ENCODE measurements at regions not wholly inside any gene's neighbourhood (a gene's known extent, or its start where the extent isn't known, plus 50 kb on each side); places are given as distances from the start of the nearest gene placed in this dataset.

DNA sequence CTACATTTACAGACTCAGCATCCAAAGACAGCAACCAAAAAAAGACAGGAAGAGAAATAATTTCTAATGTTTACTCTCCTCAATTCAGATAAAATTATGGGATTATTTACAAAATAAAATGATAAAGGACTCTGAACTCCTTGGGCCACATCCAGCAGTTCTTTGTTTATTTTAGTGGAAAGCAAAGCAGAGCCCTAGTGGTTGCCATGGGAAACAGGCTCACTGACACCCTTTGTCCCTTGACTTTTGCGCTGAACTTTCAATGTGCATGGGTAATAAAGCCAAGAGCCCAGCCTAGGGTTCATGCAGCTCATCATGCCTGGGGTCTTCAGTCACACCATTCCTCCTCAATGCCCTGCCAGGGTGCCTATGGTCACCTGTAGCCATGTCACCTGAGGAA lies 442.6 kb upstream of the IGFBP3 start:
- TF ChIP-seq, protein P1, sequence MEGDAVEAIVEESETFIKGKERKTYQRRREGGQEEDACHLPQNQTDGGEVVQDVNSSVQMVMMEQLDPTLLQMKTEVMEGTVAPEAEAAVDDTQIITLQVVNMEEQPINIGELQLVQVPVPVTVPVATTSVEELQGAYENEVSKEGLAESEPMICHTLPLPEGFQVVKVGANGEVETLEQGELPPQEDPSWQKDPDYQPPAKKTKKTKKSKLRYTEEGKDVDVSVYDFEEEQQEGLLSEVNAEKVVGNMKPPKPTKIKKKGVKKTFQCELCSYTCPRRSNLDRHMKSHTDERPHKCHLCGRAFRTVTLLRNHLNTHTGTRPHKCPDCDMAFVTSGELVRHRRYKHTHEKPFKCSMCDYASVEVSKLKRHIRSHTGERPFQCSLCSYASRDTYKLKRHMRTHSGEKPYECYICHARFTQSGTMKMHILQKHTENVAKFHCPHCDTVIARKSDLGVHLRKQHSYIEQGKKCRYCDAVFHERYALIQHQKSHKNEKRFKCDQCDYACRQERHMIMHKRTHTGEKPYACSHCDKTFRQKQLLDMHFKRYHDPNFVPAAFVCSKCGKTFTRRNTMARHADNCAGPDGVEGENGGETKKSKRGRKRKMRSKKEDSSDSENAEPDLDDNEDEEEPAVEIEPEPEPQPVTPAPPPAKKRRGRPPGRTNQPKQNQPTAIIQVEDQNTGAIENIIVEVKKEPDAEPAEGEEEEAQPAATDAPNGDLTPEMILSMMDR (IDR thresholded peaks at IDR 0.05; ENCODE audit: insufficient read depth, missing control alignments): no peak
- DNase-seq (ENCODE audit: insufficient read length, low spot score) (no peak), FAIRE-seq (no peak)

- TF ChIP-seq, protein P1 (IDR thresholded peaks at IDR 0.05; ENCODE audit: insufficient read depth, missing control alignments): no peak
- DNase-seq (ENCODE audit: insufficient read length, low spot score) (no peak), FAIRE-seq (no peak)
Observed at GRCh38 chr7:46360811-46361210, 439.7 kb upstream of the IGFBP3 start.

DNA sequence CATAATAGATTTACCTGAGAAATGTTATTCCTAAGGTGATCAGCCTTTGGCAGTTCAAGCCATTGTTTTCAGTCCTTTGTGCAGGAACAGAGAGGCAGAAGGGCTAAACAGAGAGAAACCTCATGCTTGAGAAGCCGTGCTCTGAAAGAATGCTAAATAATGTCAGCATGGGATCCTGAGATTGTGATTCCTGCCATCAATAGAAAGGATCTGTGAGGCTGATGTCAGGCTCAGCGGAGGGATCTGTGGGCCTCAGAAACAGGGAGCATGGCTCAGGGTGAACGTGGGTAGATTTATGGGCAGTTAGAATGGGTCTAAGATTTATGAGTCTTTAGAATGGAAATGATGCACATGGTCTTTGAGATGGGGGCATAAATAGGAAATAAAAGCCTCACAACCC lies 439.2 kb upstream of the IGFBP3 start:
- TF ChIP-seq, protein P1 (IDR thresholded peaks at IDR 0.05; ENCODE audit: insufficient read depth, missing control alignments): no peak
- no peak for FAIRE-seq

GRCh38 chr7:46357851-46358250 lies 436.8 kb upstream of the IGFBP3 start:
- DNase-seq (ENCODE audit: insufficient read length, low spot score) (no peak), FAIRE-seq (no peak)
- TF ChIP-seq, protein P1 (IDR thresholded peaks at IDR 0.05; ENCODE audit: insufficient read depth, missing control alignments): no peak

More for the DNA sequence above, 439.2 kb upstream of the IGFBP3 start:
- no peak for DNase-seq (ENCODE audit: insufficient read length, low spot score)

DNA sequence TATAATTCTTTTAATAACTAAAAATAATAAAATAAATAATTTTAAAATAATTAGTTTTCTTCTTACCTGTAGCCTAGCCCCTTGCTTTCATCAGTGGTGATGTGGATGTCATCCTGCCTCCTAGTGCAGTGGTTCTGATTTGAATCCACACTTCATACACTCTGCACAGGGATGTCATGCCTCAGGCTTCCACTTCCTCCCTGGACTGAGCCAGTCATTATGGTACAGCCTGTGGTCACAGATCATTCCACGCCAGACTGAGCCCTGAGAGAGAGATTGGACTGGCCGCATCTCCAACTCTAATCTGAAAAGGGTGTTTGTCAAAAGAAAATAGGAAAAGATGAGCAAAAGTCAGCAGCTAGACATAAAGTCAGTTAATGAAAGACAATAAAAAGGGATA lies 436.2 kb upstream of the IGFBP3 start:
- TF ChIP-seq, protein P1 (IDR thresholded peaks at IDR 0.05; ENCODE audit: insufficient read depth, missing control alignments): no peak
- DNase-seq (ENCODE audit: insufficient read length, low spot score) (no peak), FAIRE-seq (no peak)

DNA sequence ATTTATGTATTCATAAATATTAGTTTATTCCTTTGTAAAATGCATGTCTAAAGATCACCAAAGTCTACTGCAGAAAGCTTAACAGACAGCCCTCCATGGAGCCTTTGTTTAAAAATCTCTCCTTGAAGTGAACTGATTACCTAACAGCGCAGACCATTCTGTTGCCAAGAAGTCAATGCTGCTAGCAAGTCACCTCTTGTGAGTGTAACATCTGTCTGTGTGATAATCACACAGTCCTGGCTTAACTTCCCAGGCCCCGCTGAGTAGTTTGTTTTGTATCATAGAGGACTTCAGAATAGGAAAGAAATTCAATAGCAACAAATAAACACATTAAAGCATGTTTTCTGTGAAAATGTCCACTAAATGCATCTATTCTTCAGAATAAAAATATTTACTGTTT lies 435.3 kb upstream of the IGFBP3 start:
- FAIRE-seq (no peak), DNase-seq (ENCODE audit: insufficient read length, low spot score) (no peak)
- TF ChIP-seq, protein P1 (IDR thresholded peaks at IDR 0.05; ENCODE audit: insufficient read depth, missing control alignments): no peak

DNA sequence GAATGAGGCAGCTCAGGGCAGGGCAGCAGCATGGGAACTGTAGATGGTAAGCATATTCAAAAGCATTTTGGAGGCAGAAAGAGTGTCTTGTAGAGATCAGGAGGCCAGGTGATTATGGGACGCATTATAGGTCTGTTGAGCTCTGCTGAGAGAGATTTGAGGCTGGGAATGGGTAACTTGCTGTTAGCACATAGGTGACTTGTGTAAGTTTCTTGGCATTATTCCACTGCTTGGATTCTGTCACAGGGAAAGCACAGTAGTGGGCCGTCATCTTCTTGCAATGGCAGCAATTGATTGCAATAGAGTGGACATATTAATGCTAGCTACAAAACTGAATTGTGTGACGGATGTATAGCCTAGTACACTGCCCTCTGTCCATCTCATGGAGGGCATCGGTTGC lies 434.3 kb upstream of the IGFBP3 start:
- no peak for FAIRE-seq
- TF ChIP-seq, protein P1 (IDR thresholded peaks at IDR 0.05; ENCODE audit: insufficient read depth, missing control alignments): no peak
- DNase-seq (ENCODE audit: insufficient read length, low spot score): no peak
